Posterior vena cava (tissue), 2 donors: ENCODE measurements at regions not wholly inside any gene's neighbourhood (a gene's known extent, or its start where the extent isn't known, plus 50 kb on each side); places are given as distances from the start of the nearest gene placed in this dataset.

Experiments used
- DNase-seq: peaks from one replicate; pipeline ENCODE4 v3.0.0-alpha.2; 2020; ENCODE audit warnings: low spot score
- intact Hi-C, 2 donors: fragments of 100-400 bp; cut with DNase I; formaldehyde crosslinking; loops; one replicate each; pipeline versions ENCODE4 v1.14.1 to v1.14.2; 2022 to 2023
- donor health status: DM: yes; HTN: yes; CAD: no.
- donor health status: DM: yes; HTN: yes; CAD: no.

DNA sequence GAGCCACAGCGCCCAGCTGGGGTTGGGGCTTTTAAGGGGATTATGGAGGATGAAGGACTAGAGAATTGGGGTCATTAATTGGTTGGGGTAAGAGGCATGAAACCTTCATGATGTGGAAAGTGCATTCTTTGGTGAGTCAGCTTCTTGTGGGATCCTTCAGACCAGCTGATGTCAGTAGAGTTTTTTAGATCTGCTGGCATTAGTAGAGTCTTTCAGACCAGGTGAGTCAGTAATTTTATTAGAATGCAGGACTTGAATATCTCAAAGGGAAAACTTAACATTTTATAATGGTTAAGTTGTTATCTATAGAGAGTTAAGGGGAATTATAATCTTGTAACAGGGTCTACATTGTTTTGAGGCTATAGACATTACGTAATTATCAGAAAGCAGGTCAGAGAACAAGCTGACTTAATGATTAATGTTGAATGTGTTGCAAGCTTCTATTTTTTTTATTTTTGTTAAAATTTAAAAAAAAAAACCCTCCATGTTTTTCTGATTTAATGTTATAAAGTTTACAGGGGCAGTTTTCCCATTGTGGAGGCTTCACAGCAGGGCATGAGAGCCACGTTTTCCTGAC is 160.9 kb upstream of the FMN2 start:
- intact Hi-C loops = no loop called here
- DNase-seq = no peak

DNA sequence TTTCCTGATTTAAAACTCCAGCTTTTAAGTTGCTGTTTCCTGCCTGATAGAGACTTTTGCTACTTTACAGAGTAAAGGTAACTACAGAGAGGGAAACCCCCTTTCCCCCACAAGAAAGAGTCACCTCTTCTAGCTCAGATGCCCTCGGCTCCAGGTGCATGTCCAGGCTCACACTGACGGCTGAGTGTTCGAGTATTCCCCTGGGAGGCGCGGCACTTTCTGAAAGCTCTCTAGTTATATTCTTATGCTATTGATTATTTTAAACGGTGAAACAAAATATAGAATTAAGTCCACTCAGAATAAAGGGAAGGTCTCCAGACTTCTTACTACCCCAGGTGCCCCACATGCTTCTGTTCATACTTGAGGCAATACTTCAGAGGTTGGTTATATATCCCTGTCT is 160.3 kb upstream of the FMN2 start:
- intact Hi-C loops = no loop called here
- no peak for DNase-seq

DNA sequence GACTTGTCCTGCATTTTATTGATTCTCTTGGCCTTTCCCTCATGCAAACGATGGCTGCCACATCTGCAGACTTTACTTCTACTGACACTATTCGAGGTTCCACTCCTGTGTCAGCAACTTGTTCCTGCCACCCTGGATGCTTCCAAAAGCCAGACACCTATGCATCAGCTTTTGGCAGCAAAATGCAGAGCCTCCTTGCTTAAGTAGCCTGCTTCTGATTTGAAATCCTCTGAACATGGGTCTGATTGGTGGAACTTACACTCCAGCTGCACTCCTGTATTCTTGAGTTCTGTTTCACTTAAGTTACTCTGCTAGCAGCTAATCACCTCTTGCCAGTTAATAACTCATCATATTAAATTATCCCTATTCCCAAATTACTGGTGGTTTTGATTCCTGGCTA is 152.1 kb upstream of the FMN2 start:
- intact Hi-C loops = no loop called here
- DNase-seq = no peak

DNA sequence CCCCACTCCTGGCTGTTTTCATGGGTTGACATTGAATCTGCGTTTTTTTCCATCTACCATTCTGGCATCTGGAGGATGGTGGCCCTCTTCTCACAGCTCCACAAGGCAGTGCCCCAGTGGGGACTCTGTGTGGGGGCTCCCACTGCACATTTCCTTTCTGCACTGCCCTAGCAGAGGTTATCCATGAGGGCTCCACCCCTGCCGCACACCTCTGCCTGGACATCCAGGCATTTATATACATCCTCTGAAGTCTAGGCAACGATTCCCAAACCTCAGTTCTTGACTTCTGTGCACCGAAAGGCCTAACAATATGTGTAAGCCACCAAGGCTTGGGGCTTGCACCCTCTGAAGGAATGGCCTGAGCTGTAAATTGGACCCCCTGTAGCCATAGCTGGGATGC is 147.9 kb upstream of the FMN2 start:
- intact Hi-C loops = no loop called here
- no peak for DNase-seq

DNA sequence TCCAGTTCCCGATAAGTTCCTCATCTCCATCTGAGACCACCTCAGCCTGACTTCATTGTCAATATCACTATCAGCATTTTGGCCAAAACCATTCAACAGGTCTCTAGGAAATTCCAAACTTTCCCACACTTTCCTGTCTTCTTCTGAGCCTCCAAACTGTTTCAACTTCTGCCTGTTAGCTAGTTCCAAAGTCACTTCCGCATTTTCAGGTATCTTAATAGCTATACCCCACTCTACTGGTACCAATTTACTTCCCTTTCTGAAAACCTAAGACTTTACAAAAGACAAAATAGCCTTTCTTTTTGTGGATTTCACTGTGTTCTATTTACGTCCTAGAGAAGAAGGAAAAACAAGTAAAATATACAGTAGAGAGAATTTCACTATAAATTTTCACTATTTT is 147.0 kb upstream of the FMN2 start:
- no peak for DNase-seq
- intact Hi-C loops = no loop called here

DNA sequence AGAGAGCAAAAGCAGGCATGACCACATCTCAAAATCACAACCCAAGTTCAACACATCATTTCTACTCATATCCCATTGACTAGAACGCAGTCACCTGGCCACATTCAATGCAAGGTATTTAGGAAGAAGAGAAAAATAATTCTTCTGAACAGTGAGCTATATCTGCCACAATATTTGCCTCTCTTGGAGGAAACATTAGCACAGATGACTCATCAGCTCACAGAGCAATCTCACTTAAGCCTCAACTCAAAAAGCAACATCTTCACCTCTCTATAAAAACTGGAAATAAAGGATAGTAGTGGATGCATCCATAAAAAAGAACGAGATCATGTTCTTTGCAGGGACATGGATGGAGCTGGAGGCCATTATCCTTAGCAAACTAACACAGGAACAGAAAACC is 143.9 kb upstream of the FMN2 start:
- intact Hi-C loops = no loop called here
- DNase-seq = no peak

DNA sequence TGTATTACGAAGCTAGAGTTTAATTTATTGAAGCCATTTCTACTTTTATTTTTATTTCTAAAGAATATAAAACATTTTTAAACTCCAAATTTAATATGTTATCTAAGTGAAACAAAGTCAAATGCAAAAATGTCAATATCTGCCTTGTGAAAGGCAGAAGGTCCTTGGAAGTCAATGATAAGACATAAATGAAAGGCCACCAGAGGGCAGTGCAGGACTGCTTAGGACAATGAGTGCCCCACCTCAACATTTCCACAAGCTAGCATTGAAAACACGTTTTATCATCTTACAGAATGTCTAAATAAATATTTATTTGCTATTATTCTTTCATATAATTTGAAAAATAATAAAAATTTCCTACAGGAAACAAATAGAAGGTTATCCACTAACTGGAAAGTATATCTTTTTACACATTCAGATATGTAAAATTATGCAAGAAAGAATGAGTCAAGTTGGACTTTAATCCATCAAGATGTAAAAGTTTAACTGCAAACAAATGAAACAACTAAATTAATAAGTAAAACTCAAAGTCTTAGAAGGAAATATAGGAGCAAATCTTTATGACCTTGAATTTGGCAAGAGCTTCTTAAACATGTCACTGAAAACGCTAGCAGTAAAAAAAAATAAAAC is 140.1 kb upstream of the FMN2 start:
- intact Hi-C loops = no loop called here
- DNase-seq = no peak

DNA sequence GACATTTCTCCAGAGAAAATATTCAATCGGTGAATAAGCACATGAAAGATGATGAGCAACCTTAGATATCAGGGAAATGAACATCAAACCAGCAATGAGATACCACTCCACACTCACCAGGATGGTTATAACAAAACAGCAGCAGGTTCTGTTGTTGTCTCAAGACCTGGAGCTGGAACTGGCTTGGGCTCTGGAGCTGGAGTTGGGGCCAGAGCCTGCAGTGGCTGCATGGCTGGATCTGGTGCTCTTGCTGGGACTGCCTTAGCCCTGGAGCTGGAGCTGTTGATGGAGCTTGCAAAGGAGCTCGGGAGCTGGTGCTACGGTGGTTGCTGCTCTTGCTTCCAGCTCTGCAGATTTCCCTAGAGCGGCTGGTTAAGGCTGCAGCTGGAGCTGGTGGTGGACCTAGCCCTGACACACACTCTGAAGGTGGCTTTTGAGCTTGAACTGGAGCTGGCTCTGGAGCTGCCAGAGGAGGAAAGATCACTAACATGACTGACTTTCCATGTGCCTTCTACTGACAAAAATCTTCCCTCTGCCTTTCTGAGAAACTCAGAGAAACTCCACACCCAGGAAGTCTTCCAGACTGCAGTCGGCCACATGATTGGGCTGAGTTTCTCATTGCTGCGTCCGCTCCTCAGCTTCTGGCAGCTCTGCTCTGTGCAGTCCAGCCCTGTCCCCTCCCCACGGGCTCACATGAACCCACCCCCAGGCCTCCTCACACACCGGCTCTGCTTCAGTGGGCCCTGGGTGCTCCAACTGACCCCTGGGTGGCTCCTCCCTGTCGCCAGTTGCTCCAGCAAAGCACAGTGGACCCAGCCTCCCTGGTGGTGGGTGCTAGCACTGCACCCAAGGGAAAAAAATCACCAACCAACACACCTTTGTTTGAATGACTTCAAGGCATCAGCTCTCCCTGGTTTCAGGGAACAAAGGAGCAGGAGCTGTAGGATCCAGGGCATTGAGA is 139.1 kb upstream of the FMN2 start:
- DNase-seq = no peak
- intact Hi-C loops = no loop called here

DNA sequence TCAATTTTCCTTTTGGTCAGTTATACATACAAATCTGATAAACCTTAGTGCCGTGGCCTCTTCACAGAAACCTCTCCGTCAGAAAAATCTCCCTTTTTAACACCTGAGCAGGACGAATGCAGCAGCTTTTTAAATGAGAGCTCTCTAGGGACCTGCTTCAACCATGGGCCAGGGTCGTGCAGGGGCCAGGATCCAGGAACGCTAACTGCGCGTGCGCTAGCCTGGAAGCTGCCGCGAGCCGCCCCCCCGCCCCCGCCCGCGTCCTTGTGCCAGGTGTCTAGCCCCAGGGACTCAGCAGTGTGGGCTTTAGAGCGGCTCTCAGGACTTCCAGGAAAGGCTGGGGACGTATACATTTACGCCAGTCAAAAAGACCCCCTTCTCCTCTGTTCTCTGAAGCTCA is 136.8 kb upstream of the FMN2 start:
- intact Hi-C loops = no loop called here
- DNase-seq = no peak

DNA sequence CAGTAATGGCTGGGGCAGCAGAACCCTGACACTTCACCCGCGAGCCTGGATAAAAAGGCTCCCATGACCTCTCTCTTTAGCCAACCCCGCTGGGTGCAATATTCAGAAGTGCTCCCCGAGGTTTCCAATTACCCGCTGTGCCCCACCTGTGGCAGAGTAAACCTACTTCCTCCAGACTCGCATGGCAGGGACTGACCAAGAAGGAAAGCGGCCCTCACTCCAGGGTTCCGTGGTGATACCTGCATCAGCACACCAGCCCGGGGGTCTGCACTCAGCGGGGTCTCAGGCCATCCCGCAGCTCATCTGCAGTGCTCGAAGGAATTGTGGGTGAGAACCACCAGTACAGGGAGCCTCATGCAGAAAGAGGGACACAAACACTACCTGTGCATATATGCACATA is 136.3 kb upstream of the FMN2 start:
- intact Hi-C loops = no loop called here
- no peak for DNase-seq

DNA sequence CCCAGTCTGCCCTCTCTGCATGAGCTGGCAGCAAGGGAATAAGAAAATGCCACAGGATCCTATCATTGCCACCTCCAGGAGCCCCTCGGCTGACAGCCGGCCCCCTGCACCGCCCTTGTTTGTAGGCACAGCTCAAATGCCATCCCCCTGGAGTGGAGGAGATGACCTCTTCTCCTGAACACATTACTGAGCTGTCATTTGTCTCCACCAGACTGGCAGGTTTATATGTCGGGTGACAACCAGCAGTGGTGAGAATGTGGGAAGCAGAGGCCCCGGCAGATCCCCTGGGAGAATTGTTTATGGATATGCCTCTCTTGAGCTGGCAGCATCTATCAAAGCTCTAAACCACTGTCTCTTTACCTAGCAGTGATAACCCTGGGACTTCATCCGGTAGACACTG is 135.4 kb upstream of the FMN2 start:
- DNase-seq = no peak
- intact Hi-C loops = no loop called here

DNA sequence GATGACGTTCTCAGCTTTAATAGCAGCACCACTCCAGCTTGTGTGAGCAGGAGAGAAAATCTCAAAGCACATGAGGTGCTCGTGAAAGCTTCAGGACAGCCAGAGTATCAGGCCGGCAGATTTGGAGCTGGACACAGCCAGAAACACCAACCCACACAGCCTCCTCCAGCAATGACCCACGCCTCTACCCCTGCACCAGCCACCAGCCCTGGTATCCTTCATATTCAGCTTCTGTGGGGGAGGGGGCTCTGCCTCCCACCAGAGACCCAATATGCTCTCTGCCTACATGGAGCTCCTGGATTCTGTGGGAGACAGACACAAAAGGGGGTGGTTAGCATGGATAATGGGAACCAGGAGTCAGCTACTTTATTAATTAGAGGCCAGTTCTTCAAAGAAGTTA is 133.6 kb upstream of the FMN2 start:
- DNase-seq = no peak
- intact Hi-C loops = no loop called here

DNA sequence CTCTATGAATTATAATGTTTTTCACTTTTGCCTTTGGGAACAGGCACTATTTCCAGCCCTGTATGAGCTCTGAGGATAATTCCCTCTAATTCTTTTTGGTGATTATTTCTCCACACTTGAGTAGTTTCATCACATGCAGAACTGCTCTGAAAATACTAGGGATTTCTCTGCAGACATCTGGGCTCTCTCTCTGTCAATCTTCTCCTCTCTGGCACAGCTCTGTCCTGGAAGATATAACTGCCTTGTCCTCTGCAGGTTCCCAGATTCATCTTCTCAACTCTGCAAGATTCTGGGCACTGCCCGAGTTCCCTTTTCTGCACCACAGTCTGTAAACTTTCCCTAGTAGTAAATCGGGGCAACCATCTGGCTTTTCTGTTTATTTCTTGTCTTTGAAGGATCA is 131.3 kb upstream of the FMN2 start:
- intact Hi-C loops = no loop called here
- no peak for DNase-seq

DNA sequence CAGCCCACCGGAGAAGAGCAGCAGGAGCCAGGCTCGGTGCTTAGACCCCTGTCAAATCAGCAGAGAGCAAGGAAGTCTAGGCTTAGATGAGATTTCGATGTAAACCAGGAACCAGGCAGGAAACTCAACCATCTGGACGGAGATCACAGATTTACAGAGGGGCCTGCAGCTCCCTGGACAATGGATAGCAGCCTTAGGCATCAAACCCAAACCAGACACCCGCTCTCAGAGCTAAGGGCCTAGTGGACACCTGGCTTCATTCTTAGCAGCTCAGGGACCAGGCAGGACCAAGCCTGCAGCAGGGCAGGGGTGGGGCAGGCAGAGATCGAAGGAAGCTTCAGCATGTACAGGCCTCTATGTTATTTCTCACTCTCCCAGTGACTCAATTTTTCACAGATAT is 127.8 kb upstream of the FMN2 start:
- DNase-seq = no peak
- intact Hi-C loops = no loop called here

DNA sequence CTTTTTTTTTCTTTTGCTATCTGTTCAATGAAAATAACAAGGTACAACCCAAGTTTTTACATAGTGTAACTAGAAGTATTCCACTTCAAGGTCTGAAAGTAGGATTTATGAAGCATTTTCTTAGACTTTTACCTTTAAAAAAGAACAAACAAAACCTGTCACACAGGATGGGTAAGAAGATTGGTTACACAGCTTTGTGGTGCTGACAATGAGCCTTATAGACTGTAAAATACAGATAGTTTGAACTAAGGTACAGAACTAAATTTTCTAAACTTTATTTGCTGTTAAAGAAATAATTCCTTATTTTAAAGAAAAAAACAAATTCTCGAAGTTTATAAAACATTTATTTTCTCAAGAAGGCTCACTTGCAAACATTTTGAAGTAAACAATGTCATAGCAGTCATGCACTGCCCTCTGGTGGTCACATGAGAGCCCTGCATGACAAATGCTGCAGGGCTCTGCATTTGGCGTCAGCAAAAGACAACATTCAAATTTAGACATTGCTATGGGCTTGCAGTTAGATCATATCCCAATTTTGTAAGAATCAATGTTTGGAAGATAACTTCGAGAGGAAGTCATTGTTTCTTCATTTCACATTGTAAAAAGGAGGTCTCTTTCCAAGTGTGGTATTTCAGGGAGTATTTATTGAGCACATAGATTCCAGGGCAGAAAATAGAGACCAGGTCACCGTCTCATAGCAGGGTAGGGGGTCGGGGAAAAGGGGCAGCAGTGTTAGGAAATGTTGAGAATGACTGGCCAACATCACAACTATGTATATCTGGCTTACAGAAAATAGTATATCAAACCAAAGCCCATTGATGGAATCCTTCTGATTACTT is 115.3 kb upstream of the FMN2 start:
- no peak for DNase-seq
- intact Hi-C loops = no loop called here

DNA sequence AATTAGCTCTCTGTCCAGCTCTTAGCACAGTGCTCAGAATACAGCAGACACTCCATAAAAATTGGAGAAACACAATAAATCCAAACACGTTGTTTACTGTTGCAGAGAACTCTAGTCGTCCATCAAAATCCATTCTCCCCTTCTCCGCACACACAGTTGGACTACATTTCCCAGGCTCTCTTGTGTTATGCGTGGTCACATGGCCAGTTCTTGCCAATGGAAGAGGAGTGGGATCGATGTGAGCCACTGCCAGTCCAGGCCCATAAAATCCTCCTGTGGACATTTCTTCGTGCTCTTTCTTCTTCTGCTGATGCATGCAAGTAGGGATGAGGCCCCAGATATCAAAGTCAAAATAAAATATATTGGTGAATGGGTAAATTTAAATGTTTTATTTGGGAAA is 114.3 kb upstream of the FMN2 start:
- no peak for DNase-seq
- intact Hi-C loops = no loop called here

DNA sequence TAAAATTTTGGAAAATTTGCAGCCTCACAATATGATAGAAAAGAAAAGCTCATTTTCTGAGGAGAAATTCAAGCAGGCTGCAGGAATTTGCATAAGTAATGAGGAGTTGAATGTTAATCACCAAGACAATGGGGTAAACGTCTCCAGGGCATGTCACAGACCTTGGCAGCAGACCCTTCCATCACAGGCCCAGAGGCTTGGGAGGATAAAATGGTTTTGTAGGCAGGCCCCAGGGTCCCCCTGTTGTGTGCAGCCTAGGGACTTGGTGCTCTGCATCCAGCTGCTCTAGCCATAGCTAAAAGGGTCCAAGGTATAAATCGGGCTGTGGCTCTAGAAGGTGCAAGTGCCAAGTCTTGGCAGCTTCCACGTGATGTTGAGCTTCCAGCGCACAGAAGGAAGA is 112.2 kb upstream of the FMN2 start:
- intact Hi-C loops = no loop called here
- no peak for DNase-seq

DNA sequence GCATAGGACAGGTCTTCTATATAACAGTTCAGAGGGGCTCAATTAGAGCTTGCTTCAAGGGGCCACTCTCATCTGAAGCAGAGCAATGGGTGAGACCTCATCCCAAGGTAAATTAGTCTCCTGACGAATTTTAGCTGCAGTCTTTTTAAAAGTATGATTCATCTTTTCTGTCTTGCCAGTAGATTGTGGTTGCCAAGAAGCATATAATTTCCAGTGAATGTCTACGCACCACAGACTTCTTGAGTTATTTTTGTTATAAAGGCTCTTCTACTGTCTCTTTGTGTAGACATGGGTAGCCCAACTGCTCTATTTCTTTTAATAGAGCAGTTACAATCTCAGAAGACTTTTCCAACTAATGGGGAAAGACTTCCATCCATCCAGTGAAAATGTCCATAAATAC is 108.9 kb upstream of the FMN2 start:
- DNase-seq = no peak
- intact Hi-C loops = no loop called here

DNA sequence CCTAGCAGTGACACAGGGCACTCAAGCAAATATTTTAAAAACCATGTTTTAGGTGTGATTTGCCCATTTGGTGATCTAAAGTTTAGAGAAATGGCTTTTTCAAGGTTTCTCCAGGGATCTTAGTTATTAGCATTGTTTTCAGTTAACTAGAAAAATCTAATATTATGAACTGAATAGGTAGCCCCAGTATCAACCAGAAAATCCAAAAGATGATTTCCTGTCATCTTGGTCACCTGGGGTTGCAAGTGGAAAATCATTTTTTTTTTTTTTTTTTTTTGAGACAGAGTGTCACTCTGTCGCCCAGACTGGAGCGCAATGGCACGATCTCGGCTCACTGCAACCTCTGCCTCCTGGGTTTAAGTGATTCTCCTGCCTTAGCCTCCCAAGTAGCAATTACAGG is 106.6 kb upstream of the FMN2 start:
- DNase-seq = no peak
- intact Hi-C loops = no loop called here
